H4 (cell line): ENCODE measurements at regions not wholly inside any gene's neighbourhood (a gene's known extent, or its start where the extent isn't known, plus 50 kb on each side); places are given as distances from the start of the nearest gene placed in this dataset.
A peak's percentile ranks its signal among the peaks of the same experiment; 100 is the strongest.

ENCODE experiments used
- DNase-seq: peaks from one replicate; pipeline ENCODE4 v3.0.0-alpha.2; 2015; ENCODE audit warnings: low spot score

DNA sequence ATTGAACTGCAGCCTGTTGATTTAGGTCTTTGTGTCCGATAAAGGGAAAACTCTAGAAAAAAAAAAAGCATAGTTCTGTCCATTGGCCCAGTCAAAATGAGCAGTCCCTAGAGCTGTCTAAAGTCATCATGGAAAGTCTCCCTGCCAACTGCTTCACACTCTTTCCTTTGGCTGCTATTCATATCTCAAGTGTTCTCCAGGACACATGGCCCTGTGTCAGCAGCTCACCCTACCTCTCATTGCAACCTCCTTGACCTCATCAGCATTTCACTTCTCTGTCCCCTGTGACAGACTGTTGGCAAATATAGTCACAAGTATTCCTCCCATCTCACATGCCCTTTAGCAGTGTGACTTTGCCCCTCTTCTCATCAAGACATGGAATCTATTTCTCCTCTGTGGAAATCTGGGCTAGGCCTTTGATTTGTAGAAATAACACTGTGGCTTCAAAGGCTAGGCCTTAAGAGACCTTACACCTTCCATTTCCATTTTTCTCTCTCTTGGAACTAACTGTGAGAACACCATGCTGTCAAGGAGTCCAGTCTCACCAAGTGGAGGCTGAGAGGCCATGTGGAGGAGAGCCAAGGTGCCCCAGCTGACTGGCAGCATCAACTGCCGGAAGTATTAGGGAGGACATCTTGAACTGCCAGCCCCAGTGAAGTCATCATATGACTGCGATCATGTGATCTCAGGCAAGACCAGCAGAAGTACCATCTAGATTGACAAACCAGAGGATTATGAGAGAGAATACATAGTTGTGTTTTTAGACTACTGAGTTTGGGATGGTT is 149.4 kb upstream of the TARS1 start:
- no peak for DNase-seq

DNA sequence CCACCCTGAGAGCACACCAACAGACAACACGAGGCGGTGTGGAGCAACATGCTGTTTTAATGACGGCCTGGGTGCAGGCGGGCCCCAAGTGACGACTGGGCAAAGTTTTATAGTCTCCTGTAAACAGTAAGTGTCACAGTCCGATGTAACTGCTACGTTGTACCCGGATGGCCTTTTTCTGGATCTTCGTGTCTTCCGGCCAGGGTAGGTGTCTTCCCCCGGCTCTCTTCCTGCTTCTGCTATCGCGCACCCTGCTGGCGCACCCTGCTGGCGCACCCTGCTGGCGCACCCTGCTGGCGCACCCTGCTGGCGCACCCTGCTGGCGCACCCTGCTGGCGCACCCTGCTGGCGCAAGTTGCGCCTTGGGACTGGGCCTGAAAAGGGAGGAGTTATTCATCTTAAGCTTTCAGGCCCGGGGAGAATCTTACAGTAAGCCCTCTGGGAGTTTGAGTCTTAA is 143.0 kb upstream of the TARS1 start:
- DNase-seq = no peak

DNA sequence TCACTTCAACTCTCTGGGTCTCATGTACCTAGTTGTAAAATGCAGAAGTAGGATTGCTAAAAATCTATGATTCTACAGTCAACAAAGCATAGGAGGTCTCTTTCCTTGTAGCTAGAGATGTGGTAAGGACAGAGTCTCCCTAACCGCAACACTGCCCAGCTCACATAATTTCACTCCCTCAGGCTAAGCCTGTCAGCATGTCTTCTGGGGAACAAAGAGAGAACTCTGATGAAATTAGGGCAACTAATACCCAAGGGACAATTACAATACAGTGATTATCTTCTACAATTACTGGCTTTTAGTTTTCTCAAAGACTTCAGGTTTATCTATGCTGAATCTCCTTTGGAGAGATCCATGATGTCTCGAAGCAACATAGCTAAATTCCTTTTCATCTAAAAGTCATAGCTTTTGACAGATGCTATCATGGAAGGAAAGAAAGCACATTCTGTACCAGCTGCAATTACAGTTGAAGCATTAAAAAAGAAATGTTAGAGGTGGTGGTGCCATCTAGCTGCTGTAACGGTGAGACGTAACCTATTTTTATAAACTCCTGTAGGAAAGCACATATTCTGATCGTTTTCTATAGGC is 141.1 kb upstream of the TARS1 start:
- peak; percentile 73 for DNase-seq

DNA sequence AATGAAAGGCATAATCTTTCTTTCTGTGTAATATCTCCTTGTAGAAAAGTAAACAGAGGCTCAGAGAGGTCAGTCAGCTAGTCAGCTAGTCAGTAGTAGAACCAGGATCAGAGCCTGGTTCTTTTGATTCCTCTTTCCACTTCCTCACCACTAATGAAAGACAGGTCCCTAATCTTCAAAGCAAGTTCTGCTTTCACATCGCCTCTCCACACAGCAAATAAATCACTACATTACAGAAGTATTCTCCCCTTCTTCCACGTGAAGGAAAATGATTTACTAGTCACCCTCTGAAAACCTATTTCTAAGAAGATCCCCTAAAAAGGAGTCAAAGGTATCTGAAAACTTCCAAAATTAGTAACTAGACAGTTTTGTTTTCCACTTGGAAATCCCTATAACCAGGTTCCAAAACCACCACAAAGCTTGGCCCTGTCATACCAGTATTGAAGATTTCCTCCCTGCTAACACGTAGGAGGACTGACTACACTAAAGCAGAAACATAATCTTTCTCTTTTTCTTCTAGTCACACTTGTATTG is 140.5 kb upstream of the TARS1 start:
- DNase-seq = no peak

DNA sequence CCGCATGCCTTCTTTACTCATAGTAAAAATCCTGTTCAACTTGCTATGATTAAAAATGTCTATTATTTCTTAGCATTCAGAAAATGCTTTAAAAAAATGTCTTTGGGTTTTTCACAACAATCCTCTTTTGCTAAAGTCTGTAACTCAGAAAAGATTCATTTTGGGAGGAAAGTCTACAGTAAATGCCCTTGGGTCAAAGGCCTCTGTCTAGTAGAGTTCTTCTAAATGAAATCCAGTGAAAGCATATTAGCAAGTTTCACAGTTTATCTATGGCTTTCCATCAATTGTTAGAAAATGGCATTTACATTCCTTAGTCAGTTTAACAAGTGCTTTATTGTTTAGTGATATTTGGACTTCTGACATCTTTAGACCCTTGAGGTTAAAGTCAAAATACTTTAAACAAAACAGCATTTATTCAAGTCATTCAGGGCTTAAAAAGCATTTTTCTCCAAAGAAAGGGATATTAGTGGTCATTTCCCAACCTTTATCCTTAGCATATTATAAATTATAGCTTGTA is 137.1 kb upstream of the TARS1 start:
- DNase-seq = no peak

DNA sequence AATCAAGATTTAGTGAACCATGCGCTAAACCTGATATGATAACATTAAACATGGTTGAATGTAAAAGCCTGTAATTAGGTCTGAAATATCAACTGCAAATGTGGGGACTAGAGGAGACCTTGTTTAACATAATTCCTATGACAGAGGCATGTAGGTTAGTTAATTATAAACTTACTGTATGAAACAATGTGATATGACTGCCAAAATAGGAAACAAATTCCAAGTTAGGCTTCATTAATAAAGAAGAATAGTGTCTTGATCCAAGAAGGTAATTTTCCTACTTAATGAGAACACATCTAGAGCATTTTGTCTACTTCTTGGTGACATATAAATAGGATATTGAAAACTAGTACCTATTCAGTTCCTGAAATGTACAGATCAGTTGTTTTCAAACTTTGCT is 136.2 kb upstream of the TARS1 start:
- no peak for DNase-seq

DNA sequence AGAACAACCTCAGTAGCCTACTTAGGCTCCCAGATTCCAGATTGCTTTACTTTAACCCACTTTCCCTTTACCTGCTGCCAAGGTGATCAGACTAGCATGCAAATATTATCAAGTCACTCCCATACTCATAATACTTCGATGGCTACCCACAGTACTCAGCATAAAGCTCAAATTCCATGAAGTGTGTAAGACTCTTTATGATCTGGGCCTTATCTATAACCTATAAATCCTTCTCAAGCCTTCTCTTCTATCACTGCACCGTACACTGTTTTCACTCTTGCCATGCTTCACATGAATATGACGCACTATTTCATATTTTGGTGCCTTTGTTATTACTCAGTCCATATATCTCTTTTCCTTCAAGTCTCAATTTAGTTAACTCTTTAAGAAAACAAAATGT is 135.2 kb upstream of the TARS1 start:
- DNase-seq = no peak

DNA sequence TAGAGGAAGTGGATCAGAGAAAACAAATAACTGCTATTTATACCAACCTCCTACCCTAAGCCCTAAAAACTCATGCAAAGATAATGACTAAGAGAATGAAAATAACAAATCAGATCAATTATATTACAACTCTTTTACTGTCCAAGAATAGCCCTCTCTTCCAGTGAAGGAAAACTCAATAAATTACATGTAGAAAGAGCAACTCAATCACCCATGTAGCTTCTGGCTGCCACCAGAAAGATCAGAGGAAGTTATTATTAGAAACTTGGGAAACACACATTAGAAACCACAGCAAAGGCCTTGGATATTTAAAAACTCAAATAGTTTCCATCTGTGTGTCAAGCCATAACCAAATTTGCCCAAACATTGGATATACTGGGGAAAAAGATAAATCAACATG is 134.0 kb upstream of the TARS1 start:
- DNase-seq = no peak

DNA sequence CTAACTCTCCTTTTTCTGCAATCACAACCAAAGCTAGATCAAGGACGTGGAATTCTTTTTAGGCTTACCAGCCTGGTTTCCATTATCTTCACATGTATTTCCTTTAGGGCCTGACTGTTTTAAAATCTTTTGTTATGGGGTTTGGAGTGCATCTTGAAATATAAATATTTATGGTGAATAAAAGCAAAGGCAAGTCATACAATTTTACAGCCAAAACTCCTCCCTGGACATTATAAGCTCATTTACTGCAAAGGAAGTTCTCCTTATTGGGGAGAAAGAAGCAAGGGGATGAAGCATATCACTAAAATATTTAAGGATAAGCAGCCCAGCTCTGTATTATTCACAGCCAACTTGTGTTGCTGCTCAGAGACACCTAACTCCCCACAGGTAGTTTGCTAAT is 132.2 kb upstream of the TARS1 start:
- no peak for DNase-seq

DNA sequence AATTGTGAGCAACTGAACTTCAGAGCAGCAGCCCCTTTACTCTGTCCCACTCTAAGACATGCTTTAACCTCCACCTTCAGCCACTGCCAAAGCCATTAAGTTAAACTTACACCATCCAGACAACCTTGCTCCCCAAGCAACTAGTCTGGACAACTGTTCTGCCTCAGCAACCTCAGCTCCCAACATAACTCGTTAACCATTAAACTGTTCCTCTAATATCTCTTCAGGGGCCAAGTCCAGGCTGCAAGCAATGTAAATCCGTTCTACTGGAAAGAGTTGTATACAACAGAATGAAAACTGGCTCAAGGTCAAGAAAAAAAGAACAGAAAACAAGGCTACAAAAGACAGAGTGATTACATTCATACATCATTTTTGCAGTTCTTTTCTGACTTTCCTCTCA is 131.7 kb upstream of the TARS1 start:
- no peak for DNase-seq

DNA sequence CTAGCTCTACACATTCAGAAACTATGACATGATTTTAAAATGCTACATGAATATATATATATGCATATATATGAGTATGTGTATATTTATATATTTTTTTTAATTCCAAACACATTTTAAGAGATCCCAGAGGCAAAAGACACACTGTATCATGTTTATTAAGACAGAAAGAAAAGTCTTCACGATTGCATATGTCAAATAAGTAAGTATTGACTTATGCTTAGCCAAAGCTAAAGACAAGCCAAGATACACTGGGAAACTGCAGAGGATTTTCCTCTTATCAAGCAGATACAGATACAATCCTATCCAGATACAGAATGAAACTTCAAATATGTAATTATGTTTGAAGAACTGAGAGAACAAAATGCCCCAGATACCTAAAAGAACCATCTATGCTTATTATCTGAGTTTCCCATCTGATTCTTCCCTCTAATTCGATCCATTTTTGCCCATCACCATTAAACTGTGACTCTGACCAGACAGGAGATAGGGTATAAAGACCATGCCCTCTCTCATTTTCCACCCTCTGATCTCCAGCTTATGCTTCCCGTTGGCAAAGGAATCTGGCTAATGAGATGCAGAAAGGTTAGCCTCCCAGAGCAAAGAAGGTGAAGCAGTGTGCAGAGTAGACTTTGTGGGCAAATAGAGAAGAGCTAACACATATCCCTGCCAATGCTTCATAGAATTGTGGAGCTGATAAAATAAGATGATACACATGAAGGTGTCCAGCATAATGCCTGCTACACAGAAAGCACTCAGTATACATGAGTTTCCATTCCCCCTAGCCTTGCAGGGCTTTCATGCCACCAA is 131.0 kb upstream of the TARS1 start:
- DNase-seq = no peak

DNA sequence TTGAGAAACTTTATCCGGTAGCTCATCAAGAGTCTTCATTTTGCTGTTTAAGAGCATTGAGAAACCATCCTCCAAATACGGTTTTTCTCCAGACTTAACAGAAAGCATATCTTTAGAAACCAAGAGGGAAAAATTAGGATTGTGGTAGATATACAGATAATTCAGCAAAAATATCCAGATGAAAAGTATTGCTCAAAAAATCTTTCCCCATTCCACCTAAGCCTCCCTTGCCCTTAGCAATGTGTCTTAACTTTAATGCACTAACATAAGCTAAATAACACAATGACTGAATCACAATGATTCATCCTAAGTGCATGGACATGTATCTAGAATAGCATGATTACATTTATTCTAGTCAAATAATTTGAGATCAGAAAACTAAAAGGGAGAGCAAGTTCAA is 130.3 kb upstream of the TARS1 start:
- DNase-seq = no peak

DNA sequence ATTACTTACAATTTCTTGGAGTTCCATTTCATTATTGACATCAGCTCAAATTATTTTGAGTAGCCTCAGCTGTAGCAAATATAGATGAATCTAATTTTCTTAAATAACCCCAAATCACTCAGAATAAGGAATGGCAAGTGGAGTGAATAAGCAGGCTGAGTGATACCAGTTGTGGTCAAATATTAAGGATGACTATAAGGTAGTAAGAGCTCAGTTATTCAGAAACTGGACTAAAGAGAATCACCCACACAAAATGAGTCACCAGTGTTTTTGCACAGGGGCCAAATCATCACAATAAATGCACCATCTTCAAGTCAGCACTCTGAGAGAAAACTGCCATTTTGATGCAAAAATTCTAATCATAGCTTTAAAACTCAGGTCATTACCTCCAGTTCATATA is 128.9 kb upstream of the TARS1 start:
- peak; percentile 14 for DNase-seq

DNA sequence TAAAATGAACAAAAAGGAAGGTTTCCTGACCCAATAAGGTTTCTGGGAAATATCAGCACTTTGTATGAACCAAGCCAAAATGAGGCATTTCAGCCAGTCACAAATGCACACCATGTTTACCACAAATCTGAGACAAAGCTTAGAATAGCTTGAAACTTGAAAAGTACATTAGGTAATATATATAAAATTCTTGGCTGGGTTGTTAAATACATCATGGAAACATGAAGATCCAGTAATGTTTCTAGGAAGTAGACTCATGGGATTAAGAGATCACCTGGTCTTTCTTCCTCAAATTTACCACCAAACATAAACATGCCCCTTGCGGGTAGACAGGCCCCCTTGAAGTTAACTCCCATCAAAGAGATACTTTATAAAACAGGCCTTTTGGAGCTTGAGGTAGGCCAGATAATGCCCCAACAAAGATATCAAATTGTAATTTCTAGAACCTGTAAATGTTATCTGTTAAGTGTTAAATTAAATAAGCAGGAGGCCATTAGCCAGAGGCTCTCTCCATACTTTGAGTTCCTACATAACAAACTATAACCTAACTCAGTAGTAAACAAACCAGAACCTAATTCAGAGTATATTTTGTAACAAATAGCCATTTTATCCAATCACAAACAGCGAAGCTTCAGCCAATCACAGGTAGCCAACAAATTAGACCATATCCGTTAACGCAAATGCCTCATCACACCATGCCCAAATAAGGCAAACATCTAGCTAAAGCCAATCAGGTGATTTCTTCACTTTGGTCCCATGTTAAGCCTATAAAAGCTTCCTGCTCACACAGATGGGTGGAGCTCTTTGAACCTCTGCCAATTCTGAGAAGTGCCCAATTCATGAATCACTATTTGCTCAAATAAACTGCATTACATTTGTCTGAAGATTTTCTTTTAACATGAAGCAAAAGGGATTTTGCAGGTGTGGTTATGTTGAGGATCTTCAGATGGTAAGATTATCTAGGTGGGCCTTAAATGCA is 127.9 kb upstream of the TARS1 start:
- peak; percentile 95 for DNase-seq

DNA sequence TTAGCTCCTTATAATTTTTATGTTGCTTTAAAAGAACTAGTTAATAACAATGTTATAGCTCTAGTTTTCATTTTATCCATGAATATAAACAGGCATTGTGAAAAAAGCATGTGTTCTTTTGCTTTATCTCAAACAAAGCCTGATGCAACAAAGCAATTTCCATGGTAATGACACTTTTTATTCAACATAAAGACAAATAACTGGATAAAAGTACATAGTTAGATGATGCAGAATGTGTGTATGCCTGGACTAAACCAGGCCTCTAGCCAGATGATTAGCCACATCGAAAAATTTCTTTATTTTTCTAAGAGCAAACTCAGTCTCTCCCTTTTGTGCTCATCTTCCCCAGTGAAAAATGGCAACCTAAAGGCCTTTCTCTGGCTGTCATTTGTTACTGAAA is 125.6 kb upstream of the TARS1 start:
- no peak for DNase-seq

DNA sequence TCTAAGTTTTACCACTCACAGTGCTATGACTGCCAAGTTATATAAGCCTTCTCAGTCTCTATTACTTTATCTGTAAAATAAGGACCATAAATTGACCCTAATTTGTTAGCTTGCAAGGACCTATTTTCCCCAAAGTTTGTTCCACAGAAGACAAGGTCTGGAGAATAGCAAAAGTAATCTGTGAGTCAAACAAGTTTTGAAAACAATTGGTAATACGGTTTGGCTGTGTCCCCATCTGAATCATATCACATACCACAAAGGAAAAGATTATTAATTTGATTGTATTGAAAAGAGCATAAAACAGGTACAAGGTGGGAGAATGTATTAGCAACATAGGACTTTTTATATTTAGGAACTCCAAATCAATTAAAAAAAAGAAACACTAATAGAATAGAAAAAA is 124.0 kb upstream of the TARS1 start:
- no peak for DNase-seq

DNA sequence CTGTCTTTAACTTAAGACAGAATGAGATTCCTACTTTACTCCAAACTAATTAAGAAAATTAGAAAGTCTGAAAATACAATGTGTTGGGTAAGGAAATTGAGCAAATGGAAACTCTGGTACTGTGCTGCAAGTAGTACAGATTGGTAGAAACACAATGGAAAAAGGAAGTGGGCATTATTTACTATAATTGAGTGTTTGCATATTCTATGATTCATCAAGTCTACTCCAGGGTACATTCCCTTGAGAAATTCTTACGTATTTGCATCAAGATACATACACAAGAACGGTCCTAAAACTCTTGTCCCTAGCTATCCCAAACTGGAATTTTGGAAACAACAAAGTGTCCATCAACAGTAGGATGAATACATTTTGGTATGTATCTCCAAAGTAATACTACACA is 123.5 kb upstream of the TARS1 start:
- DNase-seq = no peak

DNA sequence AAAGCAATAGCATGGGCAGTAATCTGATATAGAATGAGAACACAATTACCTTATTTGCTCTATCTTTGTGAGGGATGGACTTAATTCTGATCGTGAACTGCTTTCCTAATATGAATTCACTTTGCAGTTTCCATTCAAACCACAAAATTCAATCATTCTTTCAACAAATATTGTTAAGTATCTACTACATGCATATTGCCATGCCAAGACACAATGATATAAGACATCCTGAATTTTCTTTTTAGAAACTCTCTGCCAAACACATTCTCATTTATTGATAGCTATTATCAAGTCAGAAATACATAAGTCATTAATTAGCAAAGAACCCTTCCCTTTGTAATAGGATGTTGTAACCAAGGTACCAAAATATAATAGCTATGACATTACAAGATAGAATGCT is 121.6 kb upstream of the TARS1 start:
- DNase-seq = no peak

DNA sequence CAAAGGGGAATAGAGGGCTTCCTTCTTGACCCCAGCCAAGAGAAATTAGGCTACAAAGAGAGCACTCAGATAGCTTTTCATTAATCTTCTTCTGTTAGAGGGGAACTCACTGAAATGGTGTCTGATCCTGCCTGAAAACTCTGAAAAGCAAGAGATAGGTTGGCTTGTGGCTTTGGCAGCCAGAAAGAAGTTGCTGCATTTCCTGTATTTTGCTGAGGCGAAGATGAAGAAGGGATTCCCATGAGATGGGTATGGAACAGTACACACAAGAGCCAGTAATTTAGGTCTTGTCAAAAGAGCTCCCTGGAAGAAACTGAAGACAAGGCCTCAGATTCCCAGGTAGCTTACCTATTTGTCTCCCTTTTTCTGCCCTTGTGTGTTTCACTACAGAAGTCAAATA is 120.9 kb upstream of the TARS1 start:
- no peak for DNase-seq

DNA sequence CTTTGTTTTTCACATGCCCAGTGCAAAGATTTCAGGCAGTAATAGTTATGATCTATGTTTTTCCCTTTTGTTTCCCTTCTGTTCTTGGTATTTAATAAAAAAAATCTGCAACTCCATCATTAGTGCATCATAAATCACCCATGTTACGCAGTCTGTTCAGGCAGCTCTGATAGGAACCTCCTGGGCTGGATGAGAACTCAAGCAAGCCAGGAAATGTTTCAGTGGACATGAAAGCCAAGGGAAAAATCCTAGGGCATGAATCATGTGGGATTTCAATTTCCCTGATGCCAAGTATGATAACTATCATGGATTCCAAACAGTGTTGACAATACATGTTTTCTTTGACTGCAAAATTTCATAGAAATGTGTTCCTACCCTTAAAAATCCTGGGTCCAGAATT is 119.7 kb upstream of the TARS1 start:
- no peak for DNase-seq

DNA sequence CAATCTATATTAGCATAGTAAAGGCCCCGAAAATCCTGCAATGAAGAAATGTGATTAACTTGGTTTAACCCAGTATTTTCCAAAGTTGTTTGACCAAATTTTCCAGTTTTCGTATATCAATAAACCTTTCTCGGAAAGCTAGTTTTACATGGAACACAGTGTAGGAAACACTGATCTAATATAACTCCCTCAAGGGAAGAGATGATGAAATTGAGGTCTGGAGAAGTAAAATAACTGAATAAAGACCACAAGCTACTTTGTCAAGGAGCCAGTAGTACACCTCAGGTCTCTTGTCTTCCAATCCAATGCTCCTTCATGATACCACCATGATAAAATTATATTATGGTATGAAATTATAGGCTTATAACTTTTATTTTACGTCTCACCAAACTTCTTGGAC is 118.1 kb upstream of the TARS1 start:
- DNase-seq = no peak
